ENCODE measurements at regions not wholly inside any gene's neighbourhood (a gene's known extent, or its start where the extent isn't known, plus 50 kb on each side); places are given as distances from the start of the nearest gene placed in this dataset.

DNA sequence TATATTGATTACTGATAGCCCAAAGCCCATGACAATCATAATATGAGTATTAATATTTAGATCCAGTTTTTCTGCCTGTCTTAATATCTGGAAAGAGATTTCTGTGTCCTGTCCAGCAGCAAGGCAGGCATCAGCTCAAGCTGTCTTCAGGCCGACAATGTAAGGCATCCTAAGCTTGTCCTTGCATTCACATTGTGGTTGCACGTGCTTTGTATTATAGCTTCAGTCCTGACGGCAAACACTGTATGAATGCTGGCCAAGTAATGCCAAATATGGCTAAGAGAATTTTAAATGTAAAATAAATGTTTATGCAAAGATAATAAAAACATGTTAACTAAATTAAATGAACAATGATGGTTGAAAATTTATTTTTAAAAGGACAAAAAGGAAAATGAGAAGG lies 255.7 kb upstream of the RPS6KA3 start:
- no peak for DNase-seq (ENCODE audit: low read depth in 2 of 2)

DNA sequence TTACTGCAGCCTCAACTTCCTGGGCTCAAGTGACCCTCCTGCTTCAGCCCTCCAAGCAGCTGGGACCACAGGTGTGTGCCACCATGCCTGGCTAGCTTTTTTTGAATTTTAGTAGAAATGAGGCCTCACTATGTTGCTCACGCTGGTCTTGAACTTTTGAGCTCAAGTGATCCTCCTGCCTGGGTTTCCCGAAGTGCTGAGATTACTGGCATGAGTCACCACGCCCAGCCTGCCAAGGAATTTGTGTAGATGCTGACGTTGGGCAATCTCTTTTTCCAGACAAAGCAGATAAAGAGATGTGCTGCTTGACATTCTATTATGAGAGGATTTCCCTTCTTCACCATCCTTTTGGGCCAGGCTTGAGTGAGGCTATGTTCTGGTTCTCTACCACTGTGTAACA lies 254.5 kb upstream of the RPS6KA3 start:
- DNase-seq (ENCODE audit: low read depth in 2 of 2) = no peak

DNA sequence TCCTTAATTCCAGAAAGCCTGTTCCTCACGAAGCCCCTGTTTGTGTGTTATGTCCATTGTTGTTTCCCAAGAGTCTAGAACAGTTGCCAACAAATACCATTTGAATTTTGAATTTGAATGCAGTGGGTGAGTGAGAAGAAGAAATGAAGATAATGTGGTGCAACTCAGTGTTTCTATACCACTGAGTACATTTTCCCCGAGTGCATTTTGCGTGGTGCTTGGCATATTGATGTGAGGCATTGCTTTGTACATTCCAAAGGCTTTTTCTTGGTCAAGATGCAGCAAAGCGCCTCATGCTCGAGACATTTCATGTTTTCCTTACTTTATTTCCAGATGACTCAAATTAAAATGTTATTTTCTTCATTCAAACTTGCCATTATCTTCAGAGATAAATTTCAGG lies 253.1 kb upstream of the RPS6KA3 start:
- DNase-seq (ENCODE audit: low read depth in 2 of 2) = no peak

DNA sequence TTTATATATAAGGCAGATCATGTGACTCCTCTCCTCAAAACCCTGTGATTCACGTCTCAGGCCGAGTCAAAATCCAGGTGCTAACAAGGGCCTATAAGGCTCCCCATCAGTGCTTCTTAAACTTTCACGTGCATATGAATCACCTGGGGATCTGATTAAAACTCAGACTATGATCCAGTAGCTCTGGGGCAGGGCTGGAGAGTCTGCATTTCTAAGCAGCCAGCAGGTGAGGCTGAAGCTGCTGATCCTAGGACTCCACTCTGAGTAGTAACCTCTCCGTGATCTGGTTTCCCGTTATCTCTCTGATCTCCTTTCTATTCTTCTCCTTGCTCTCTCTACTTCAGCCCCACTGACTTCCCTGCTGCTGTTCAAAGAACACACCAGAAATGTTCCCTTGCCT lies 252.4 kb upstream of the RPS6KA3 start:
- no peak for DNase-seq (ENCODE audit: low read depth in 2 of 2)

- no peak for DNase-seq (ENCODE audit: low read depth in 2 of 2)
Observed at GRCh38 chrX:20517565-20517964, 250.9 kb upstream of the RPS6KA3 start.

- no peak for DNase-seq (ENCODE audit: low read depth in 2 of 2)
Observed at GRCh38 chrX:20515841-20516461, 249.2 kb upstream of the RPS6KA3 start.

GRCh38 chrX:20514358-20514757 lies 247.6 kb upstream of the RPS6KA3 start:
- no peak for DNase-seq (ENCODE audit: low read depth in 2 of 2)

DNA sequence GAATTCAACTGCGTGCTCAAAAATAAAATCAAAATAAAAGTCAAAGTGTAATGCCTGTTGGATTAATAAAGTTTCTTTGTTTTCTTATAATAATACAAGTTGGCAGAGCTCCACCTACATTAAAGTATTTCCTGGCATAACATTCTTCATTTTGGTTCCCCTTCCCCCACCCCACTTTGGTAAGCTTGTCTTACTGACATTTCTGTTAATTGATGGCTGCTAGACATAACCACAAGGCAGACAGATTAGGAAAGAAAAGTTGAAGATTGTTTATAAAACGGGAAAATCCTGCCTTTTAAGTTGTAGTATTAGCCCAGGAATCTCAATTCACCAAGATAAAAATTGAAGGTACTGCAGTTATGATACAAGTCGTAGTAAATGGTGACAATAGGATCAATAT lies 246.5 kb upstream of the RPS6KA3 start:
- DNase-seq (ENCODE audit: low read depth in 2 of 2) = no peak

- no peak for DNase-seq (ENCODE audit: low read depth in 2 of 2)
Observed at GRCh38 chrX:20511792-20512191, 245.1 kb upstream of the RPS6KA3 start.

DNA sequence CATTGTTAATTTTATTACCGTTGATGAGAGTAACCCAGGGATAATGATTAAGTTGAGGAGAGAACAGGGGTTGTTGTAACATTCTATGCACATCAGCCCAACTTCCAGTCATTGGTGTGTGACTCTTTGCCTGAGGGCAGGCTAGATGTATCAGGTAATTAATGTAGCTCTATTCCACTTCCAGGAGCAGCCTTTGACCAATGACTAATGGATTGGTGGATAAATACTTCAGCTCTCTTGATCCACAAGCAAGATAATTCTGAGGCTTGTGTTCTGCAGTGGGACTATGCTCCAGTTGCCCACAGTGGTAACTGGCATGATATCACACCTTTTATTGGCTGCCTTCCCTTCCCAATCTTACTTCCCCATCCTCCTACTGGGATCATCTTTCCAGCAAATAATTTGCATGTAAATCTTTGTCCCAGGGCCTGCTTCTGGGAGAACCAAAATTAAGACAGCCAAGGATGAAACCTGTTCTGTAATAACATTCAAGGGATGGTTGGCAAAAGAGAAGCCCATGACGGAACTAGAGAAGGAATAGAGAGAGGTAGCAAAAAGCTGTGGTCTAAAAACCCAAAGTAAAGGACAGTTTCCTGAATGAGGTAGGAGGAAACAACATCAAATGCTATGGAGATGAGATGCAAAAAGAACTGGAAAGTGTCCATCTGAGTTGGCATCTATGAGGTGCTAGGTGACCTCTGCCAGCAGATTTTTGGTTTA lies 241.4 kb upstream of the RPS6KA3 start:
- no peak for DNase-seq (ENCODE audit: low read depth in 2 of 2)

DNA sequence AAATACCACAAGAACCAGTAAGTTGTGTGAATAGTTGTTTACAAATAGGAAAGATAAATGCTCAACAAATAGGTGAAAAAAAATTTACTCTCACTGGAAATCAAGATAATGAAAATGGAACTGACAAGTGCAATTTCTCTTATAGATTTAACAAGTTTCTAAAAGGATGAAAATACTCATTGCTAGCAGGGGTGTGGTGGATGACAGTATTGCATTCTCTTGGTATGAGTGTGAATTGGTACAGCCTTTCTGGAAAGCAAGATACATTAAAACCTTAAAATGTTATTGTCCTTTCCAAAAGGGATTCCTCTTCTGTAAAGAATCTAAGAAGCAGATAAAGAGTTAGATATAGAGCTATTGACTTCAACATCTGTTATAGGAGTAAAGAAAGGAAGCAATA lies 240.0 kb upstream of the RPS6KA3 start:
- DNase-seq (ENCODE audit: low read depth in 2 of 2) = no peak

DNA sequence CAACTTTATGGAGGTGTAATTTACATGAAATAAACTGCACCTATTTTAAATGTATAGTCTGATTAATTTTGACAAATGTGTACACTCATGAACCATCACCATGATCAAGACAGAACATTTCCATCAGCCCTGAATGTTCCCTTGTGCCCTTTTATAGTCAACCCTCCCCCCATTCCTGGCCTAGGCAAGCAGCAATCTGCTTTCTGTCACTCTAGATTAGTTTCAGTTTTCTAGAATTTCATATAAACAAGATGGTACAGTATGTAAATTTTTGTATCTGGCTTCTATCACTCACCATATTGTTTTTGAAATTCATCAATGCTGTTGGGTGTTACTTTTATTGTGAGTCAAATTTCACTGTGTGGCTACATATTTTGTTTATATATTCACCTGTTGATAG lies 234.2 kb upstream of the RPS6KA3 start:
- no peak for DNase-seq (ENCODE audit: low read depth in 2 of 2)

DNA sequence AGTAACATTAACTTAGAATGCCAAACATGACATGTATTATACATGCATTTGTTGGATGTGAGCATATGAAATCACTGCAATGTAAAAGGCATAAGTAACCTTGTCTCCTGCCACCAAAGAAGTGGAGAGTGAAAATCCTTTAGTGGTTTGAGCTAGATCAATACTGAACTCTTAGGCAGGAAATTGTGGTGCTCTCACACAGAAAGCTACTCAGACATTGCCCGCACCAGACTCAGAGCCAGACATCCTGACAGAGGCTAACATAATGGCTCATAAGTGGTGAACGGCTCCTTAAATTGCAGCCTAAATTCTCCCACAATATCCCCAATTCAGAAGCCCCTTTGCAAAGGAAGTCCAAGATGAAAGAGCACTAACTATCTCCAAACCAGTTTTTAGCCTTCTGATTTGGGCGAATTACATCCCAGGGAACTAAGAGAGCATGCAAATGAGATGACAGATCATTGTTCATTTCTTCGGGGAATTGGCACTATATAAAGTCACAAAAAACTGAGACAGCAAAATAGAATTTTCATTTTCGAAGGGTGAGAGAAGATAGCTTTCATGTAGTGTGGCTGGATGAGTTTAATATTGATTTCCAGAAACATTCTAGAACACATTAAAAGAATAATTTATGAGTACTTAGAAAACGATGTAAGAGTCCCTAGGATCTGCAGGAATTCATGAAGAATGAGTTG lies 233.6 kb upstream of the RPS6KA3 start:
- no peak for DNase-seq (ENCODE audit: low read depth in 2 of 2)

DNA sequence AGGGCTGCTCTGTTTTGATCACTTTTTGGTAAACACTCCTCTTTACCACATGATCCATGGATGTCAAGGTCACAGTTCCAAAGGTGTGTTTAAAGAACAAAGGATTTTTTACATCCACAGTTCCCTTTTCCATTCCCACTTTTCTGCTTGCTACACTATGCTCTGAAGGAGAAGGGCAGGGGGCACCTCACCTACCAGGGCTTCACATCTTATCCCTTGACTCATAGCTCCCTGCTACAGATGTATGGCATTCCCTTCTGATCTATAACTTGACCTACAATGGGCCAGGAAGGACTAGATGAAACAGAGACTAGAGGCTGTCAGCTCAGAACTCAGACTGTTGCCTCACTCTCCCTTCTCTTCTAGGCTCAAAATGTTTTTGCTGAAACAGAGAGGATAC lies 233.1 kb upstream of the RPS6KA3 start:
- DNase-seq (ENCODE audit: low read depth in 2 of 2) = no peak

- no peak for DNase-seq (ENCODE audit: low read depth in 2 of 2)
Observed at GRCh38 chrX:20498851-20499635, 232.3 kb upstream of the RPS6KA3 start.

DNA sequence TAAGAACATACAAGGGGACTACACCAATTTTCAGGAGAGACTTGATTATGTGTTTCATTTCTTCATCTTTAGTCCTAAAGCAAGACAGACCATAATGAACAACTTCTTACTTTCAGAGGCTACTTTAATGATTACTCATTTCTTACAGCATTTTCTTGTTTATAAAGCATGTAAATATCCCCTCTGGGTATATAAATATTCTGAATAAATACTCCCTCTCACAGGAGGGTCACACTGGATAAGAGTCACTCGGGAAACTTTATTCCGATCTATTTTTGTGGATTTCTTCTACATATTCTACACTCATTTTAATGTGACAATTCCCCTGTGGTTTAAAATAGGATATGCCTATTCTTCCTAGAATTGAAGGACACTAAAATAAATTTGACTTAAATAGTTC lies 228.9 kb upstream of the RPS6KA3 start:
- no peak for DNase-seq (ENCODE audit: low read depth in 2 of 2)

DNA sequence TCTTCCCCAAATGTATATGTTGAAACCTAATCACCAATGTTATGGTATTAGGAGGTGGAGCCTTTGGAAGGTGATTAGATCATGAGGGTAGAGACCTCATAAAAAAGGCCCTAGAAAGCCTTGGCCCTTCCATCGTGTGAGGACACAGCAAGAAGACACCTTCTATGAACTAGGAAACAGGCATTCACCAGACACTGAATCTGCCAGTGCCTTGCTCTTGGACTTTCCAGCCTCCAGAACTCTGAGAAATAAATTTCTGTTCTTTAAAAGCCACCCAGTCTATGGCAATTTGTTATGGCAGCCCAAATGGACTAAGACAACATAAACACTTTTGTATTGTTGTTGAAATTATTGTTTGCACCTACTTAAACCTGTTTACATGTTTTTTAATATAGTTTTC lies 221.8 kb upstream of the RPS6KA3 start:
- DNase-seq (ENCODE audit: low read depth in 2 of 2) = no peak

DNA sequence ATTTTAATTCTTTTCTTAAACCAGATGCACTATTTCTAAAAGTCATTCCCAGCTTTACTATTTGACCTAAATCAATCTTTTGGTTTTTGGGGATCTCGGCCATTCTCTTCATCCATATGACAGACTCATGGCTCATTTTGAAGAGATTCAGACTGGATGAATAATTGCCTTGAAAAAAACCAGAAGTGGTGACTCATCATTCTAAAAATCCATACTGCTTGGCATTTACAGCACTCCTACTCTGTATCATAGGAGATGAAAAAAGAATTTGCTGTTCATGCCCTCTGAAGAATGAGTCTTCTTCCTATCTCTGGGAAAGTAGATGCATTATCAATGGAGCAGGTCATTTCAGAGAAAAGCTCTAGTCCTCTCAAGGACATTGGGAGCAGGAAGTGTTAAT lies 220.5 kb upstream of the RPS6KA3 start:
- no peak for DNase-seq (ENCODE audit: low read depth in 2 of 2)

GRCh38 chrX:20481632-20482031 lies 214.9 kb upstream of the RPS6KA3 start:
- no peak for DNase-seq (ENCODE audit: low read depth in 2 of 2)

GRCh38 chrX:20479896-20480295 lies 213.2 kb upstream of the RPS6KA3 start:
- DNase-seq (ENCODE audit: low read depth in 2 of 2) = no peak

- DNase-seq (ENCODE audit: low read depth in 2 of 2) = no peak
Observed at GRCh38 chrX:20479048-20479447, 212.3 kb upstream of the RPS6KA3 start.

DNA sequence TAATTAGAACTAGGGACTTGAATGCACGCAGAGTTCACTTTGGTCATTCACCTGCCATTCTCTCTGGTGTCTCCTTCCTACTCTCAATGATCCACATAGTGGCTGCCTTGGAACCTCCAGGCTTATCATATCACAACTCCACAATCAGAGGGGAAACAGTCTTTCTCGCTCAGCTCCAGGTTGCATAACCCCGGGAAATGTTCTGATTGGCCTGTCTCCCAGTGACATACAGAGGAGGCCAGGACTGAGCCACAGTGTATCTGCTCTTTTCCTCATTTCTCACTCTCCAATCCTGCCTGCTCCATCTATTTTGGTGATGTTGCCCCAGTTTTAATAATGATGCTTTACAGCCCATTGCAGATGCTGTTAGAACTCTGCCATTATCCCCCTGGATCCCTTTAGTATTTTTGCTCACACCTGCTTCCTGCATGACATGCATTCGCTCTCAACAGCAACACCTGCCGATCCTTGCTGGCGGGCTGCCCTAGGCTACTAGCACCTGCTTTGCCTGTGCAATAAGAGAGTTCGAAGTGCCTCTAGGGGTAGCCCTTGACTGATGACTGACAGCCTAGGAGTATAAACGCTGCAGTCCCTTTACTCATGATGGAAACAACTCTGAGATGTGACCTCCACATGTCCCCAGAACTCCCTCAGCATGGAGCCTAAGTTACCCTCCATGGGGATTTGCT lies 211.3 kb upstream of the RPS6KA3 start:
- no peak for DNase-seq (ENCODE audit: low read depth in 2 of 2)

Measured in stimulated activated CD8-positive, alpha-beta memory T cell treated with anti-CD3 and anti-CD28 coated beads, Interleukin-15, amount 100 ng/mL, for 4 hours (primary cell).